Subcutaneous abdominal adipose tissue (tissue), 5 donors: ENCODE measurements at regions not wholly inside any gene's neighbourhood (a gene's known extent, or its start where the extent isn't known, plus 50 kb on each side); places are given as distances from the start of the nearest gene placed in this dataset.

Experiments used
- H3K27ac ChIP-seq: one replicate; pipeline ENCODE4 v1.7.0; 2013; ENCODE audit warnings: low read depth, mild to moderate bottlenecking, inconsistent platforms, low read length, moderate library complexity
- H3K27me3 ChIP-seq, 5 donors: one replicate each; pipeline ENCODE4 v1.7.0; 2013; ENCODE audit warnings: low read length in 5 of 5, inconsistent platforms in 1 of 5; ENCODE audit not compliant: control insufficient read depth in 5 of 5, insufficient read depth in 4 of 5
- H3K36me3 ChIP-seq, 5 donors: one replicate each; pipeline ENCODE4 v1.7.0; 2013; ENCODE audit warnings: low read length in 5 of 5; ENCODE audit not compliant: control insufficient read depth in 5 of 5, insufficient read depth in 5 of 5
- H3K4me1 ChIP-seq, 5 donors: one replicate each; pipeline ENCODE4 v1.7.0; 2013; ENCODE audit warnings: low read length in 5 of 5, mild to moderate bottlenecking in 3 of 5, moderate library complexity in 1 of 5; ENCODE audit not compliant: control insufficient read depth in 5 of 5, insufficient read depth in 5 of 5
- H3K4me3 ChIP-seq, 5 donors: one replicate each; pipeline ENCODE4 v1.7.0; 2013; ENCODE audit warnings: low read length in 5 of 5, low read depth in 1 of 5
- H3K9ac ChIP-seq, 5 donors: one replicate each; pipeline ENCODE4 v1.7.0; 2013; ENCODE audit warnings: low read length in 5 of 5, mild to moderate bottlenecking in 4 of 5, moderate library complexity in 3 of 5
- H3K9me3 ChIP-seq, 5 donors: one replicate each; pipeline ENCODE4 v1.7.0; 2013; ENCODE audit warnings: low read length in 5 of 5; ENCODE audit not compliant: control insufficient read depth in 5 of 5
- donor health status: healthy.
- donor health status: healthy.
- donor health status: healthy.
- donor health status: healthy.
- donor health status: healthy.

GRCh38 chr6:45728674-45729073 lies 287.0 kb downstream of the CLIC5 start:
- no peaks in the 10 kb centered on the region for H3K36me3 ChIP-seq
- no peak overlapping the region for H3K4me3 ChIP-seq
- no peak overlapping the region for H3K27ac ChIP-seq
- H3K9ac ChIP-seq, result no peak overlapping the region
- no peaks in the 10 kb centered on the region for H3K27me3 ChIP-seq
- no peaks in the 10 kb centered on the region for H3K9me3 ChIP-seq
- H3K4me1 ChIP-seq, result peaks cover 0 to 8% (median 2%) of the 10 kb centered on the region in 5 donors

GRCh38 chr6:45727819-45728449 lies 287.7 kb downstream of the CLIC5 start:
- Histone ChIP-seq H3K4me1 (peaks cover 0 to 8% (median 2%) of the 10 kb centered on the region in 5 donors), H3K4me3 (no peak overlapping the region), H3K27ac (no peak overlapping the region), H3K27me3 (no peaks in the 10 kb centered on the region), H3K9me3 (peaks cover 0 to 4% (median 0%) of the 10 kb centered on the region in 5 donors), H3K9ac (no peak overlapping the region), H3K36me3 (no peaks in the 10 kb centered on the region)

GRCh38 chr6:45727228-45727627 lies 288.4 kb downstream of the CLIC5 start:
- Histone ChIP-seq H3K4me1 (peaks cover 0 to 8% (median 2%) of the 10 kb centered on the region in 5 donors), H3K9me3 (peaks cover 0 to 5% (median 0%) of the 10 kb centered on the region in 5 donors), H3K4me3 (no peak overlapping the region), H3K27me3 (peaks cover 0 to 3% (median 0%) of the 10 kb centered on the region in 5 donors), H3K9ac (no peak overlapping the region), H3K36me3 (no peaks in the 10 kb centered on the region), H3K27ac (no peak overlapping the region)

GRCh38 chr6:45726444-45726843 lies 289.2 kb downstream of the CLIC5 start:
- Histone ChIP-seq H3K4me1 (peaks cover 0 to 8% (median 2%) of the 10 kb centered on the region in 5 donors), H3K36me3 (no peaks in the 10 kb centered on the region), H3K9me3 (peaks cover 0 to 5% (median 0%) of the 10 kb centered on the region in 5 donors), H3K27ac (no peak overlapping the region), H3K4me3 (no peak overlapping the region), H3K9ac (no peak overlapping the region), H3K27me3 (peaks cover 0 to 3% (median 0%) of the 10 kb centered on the region in 5 donors)

GRCh38 chr6:45724511-45724910 lies 291.1 kb downstream of the CLIC5 start:
- Histone ChIP-seq H3K27me3 (peaks cover 0 to 3% (median 0%) of the 10 kb centered on the region in 5 donors), H3K9ac (no peak overlapping the region), H3K36me3 (no peaks in the 10 kb centered on the region), H3K9me3 (peaks cover 0 to 5% (median 0%) of the 10 kb centered on the region in 5 donors), H3K4me3 (no peak overlapping the region), H3K4me1 (peaks cover 0 to 8% (median 2%) of the 10 kb centered on the region in 5 donors), H3K27ac (no peak overlapping the region)

- Histone ChIP-seq H3K4me1 (peaks cover 0 to 8% (median 2%) of the 10 kb centered on the region in 5 donors), H3K27ac (no peak overlapping the region), H3K36me3 (no peaks in the 10 kb centered on the region), H3K9ac (no peak overlapping the region), H3K27me3 (peaks cover 0 to 3% (median 0%) of the 10 kb centered on the region in 5 donors), H3K9me3 (peaks cover 0 to 5% (median 0%) of the 10 kb centered on the region in 5 donors), H3K4me3 (no peak overlapping the region)
Observed at GRCh38 chr6:45724027-45724426, 291.6 kb downstream of the CLIC5 start.

GRCh38 chr6:45722876-45723275 lies 292.8 kb downstream of the CLIC5 start:
- H3K4me1 ChIP-seq, result peaks cover 0 to 8% (median 2%) of the 10 kb centered on the region in 5 donors
- H3K9ac ChIP-seq, result no peak overlapping the region
- H3K27ac ChIP-seq, result no peak overlapping the region
- no peak overlapping the region for H3K4me3 ChIP-seq
- H3K36me3 ChIP-seq, result no peaks in the 10 kb centered on the region
- H3K9me3 ChIP-seq, result peaks cover 0 to 5% (median 0%) of the 10 kb centered on the region in 5 donors
- H3K27me3 ChIP-seq, result peaks cover 0 to 3% (median 0%) of the 10 kb centered on the region in 5 donors

GRCh38 chr6:45721665-45722064 lies 294.0 kb downstream of the CLIC5 start:
- H3K27me3 ChIP-seq, result peaks cover 0 to 3% (median 0%) of the 10 kb centered on the region in 5 donors
- H3K36me3 ChIP-seq, result no peaks in the 10 kb centered on the region
- H3K9ac ChIP-seq, result no peak overlapping the region
- H3K4me1 ChIP-seq, result peaks cover 0 to 7% (median 2%) of the 10 kb centered on the region in 5 donors
- H3K4me3 ChIP-seq, result no peak overlapping the region
- H3K27ac ChIP-seq, result no peak overlapping the region
- peaks cover 0 to 5% (median 0%) of the 10 kb centered on the region in 5 donors for H3K9me3 ChIP-seq

GRCh38 chr6:45718871-45719270 lies 296.8 kb downstream of the CLIC5 start:
- no peak overlapping the region for H3K9ac ChIP-seq
- no peak overlapping the region for H3K4me3 ChIP-seq
- H3K27me3 ChIP-seq, result peaks cover 0 to 3% (median 0%) of the 10 kb centered on the region in 5 donors
- H3K27ac ChIP-seq, result no peak overlapping the region
- no peaks in the 10 kb centered on the region for H3K36me3 ChIP-seq
- peaks cover 0 to 6% (median 3%) of the 10 kb centered on the region in 5 donors for H3K4me1 ChIP-seq
- H3K9me3 ChIP-seq, result peaks cover 0 to 5% (median 0%) of the 10 kb centered on the region in 5 donors

- H3K9me3 ChIP-seq, result peaks cover 0 to 3% (median 0%) of the 10 kb centered on the region in 5 donors
- H3K27me3 ChIP-seq, result peaks cover 0 to 3% (median 0%) of the 10 kb centered on the region in 5 donors
- H3K36me3 ChIP-seq, result no peaks in the 10 kb centered on the region
- no peak overlapping the region for H3K4me3 ChIP-seq
- H3K9ac ChIP-seq, result peak overlapping the region in 1 of 5 donors; percentile 4
- H3K4me1 ChIP-seq, result peaks cover 0 to 6% (median 3%) of the 10 kb centered on the region in 5 donors
- no peak overlapping the region for H3K27ac ChIP-seq
Observed at GRCh38 chr6:45718131-45718530, 297.5 kb downstream of the CLIC5 start.
